GM13977 (cell line): ENCODE measurements at regions not wholly inside any gene's neighbourhood (a gene's known extent, or its start where the extent isn't known, plus 50 kb on each side); places are given as distances from the start of the nearest gene placed in this dataset.

Experiments used
- DNase-seq: peaks from one replicate; pipeline ENCODE4 v3.0.0; 2012; ENCODE audit warnings: low spot score
- in situ Hi-C: fragments of 300-500 bp; cut with MboI; formaldehyde crosslinking; loops from one replicate; pipeline ENCODE4 v1.12.0; 2022; ENCODE audit warnings: low sequenced_read_pairs, low pct_unique_long_range_greater_than_20kb, mixed read lengths, inconsistent platforms; ENCODE audit not compliant: unreplicated experiment
- TF ChIP-seq, protein P1 (sequence below): IDR thresholded peaks from 2 replicates; pipeline ENCODE4 v1.5.1; 2012; ENCODE audit warnings: mild to moderate bottlenecking, control low read depth; ENCODE audit not compliant: insufficient read depth; ENCODE audit errors: extremely low read depth, missing control alignments

DNA sequence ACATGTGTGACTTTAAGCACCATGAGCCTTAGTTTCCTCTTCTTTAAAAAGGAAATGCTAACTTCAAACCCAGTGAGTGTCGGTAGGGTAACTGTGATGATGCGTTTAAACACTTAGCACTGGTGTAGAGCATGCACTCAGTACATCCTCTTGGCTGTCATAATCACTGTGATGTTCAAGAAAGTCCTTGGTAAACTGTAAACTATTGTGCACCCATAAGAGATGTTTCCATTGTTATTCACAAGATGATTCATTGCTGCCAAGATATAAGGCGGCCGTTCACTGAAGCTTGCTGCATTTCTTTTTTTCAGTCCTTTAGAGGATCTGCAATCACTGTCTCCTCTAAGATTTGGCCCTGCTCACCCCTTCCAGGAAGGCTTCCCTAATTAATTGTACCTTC, 61.8 kb upstream of the DAB1 start:
- in situ Hi-C loops = no loop called here
- TF ChIP-seq, protein P1, sequence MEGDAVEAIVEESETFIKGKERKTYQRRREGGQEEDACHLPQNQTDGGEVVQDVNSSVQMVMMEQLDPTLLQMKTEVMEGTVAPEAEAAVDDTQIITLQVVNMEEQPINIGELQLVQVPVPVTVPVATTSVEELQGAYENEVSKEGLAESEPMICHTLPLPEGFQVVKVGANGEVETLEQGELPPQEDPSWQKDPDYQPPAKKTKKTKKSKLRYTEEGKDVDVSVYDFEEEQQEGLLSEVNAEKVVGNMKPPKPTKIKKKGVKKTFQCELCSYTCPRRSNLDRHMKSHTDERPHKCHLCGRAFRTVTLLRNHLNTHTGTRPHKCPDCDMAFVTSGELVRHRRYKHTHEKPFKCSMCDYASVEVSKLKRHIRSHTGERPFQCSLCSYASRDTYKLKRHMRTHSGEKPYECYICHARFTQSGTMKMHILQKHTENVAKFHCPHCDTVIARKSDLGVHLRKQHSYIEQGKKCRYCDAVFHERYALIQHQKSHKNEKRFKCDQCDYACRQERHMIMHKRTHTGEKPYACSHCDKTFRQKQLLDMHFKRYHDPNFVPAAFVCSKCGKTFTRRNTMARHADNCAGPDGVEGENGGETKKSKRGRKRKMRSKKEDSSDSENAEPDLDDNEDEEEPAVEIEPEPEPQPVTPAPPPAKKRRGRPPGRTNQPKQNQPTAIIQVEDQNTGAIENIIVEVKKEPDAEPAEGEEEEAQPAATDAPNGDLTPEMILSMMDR = no peak
- DNase-seq = no peak

DNA sequence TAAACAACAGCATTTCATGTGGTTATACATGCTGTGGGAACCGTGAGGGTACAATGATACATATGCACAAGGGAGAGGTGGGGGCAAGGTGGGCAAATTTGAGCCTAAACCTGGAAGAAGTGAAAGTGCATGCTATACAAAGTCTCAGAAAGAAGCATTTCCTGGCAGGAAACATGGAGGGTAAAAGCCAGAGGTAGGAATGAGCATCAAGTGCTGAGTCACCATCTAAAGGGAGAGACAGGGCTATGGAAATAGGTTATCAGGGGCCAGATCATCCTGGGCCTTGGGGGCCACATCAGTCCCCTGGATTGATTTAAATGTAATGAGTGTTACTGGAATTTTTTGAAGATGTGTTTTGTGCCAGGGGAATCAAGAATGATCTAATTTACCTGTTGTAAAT, 60.1 kb upstream of the DAB1 start:
- in situ Hi-C loops = no loop called here
- DNase-seq = no peak
- TF ChIP-seq, protein P1 = no peak

DNA sequence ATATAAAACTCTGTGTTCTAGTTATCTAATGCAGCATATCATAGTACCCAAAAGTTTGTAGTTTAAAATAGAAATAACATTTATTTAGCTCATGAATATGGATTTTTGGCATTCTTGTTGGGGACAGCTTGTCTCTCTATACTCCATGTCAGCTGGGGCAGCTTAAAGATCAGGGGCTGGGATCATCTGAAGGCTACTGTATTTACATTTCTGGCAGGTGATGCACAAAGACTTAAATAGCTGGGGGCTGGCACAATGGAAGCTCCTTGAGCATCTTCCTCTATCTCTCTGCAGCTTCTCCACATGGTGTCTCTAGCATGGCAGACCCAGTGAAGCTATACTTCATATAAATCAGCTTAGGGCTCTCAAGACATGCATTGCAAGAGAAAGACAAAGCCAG, 55.6 kb upstream of the DAB1 start:
- in situ Hi-C loops = no loop called here
- TF ChIP-seq, protein P1 = no peak
- no peak for DNase-seq

DNA sequence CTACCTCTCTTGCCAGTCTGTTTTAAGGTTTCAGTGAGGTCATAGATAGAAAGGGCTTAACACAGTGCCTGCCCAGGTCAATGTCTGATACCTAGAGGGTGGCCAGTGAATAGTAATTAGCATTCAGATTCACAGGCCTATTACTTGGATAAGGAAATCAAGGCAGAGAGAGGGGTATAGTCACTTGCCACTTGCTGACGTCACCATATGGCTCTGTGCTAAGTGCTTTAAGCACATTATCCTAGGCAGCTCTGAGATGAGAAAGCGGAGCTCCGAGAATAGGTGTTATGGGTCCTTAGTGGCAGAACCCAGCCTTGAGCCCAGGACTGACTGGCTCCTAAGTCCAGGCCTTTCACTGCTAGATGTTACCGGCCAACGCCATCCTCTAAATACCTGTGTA, 51.5 kb upstream of the DAB1 start:
- in situ Hi-C loops = no loop called here
- DNase-seq = no peak
- TF ChIP-seq, protein P1 = no peak

DNA sequence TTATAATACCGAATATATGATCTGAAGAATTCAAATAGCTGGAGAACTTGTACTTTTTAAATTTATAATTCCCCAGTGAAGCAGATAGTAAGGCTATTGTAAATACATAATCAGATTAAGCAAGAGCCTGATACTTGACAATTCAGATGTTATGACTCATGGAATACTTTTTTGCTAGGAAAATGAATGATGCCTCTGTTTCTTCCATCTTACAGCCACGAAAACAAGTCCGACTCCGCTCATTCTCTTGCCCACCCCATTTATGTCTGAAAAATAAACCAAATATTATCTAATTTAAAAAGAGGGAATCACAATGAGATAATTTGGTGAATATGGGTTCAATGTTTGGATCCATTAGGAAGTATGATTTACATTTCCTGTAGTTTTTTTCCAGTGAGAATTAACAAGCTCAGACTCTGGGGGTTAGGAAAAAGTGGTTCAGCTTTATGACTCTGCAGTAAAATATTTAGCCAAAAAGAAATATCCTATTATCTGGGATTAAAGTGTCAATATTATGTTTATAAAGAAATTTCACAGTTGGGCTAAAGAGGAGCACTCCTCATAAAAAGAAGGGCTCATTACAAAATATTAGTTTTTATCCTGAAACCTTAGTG, 50.4 kb upstream of the DAB1 start:
- in situ Hi-C loops = no loop called here
- DNase-seq = no peak

More for the DNA sequence above, 50.4 kb upstream of the DAB1 start:
- TF ChIP-seq, protein P1 = no peak
